ENCODE measurements at regions not wholly inside any gene's neighbourhood (a gene's known extent, or its start where the extent isn't known, plus 50 kb on each side); places are given as distances from the start of the nearest gene placed in this dataset.

DNA sequence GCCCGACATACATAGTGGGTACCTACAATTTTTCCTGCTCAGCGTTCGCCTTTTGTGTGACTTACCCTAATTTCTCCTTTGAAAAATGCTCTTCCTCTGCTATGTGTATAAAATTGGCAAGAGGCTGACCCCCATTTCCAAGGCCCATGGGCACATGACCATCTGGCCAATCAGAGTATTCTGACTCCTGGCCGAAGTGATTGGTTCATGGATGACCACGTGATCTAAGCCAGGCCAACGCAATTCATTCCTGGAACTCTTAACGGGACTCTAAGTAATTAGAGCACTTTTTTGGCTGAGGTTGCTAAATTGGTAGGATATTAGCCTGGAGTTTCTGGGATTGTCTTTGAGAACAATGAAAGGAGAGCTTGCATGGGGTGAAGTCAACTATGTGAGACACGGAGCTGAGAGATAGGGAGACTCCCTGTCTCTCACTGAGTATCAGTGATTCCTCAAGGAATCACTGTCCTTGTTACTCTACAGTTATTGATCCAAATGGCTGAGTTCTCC lies 110.1 kb upstream of the TBX3 start:
- DNase-seq: no peak

DNA sequence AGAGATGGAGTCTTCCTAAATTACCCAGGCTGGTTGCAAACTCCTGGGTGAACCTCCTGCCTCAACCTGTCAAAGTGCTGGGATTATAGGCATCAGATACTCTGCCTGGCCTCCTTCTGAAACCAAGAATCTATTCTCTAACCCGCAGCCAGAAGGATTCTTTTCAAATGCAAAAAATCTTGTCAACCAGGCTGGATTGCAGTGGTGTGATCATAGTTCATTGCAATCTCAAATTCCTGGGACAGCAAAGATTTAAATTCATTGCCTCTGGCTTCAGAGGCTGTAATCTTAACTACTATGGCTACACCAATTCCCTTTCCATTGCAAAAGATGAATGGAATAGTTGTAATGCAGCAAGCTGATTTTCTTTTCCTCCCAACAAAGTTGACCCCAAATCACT lies 106.3 kb upstream of the TBX3 start:
- DNase-seq: no peak

DNA sequence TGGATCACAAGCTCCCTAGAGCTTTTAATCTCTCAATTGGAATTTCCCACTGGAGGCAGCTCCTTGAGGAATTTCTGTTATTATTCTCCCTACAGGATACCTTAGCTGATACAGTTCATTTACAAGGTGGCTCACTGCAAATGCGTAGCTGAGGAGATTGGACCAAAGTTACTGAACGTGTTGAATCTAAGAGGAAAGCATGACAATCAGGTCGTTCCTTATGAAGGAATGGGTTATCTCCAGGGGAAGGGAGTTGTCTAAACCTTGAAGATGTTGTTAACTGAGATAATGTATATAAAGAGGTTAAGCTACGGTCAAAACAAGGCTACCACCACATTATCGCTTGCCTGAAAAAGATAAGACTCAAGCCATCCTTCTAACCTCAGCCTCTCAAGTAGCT lies 105.8 kb upstream of the TBX3 start:
- no peak for DNase-seq

- DNase-seq: no peak
These were observed 105.3 kb upstream of the TBX3 start for GRCh38 chr12:114789276-114789675.

DNA sequence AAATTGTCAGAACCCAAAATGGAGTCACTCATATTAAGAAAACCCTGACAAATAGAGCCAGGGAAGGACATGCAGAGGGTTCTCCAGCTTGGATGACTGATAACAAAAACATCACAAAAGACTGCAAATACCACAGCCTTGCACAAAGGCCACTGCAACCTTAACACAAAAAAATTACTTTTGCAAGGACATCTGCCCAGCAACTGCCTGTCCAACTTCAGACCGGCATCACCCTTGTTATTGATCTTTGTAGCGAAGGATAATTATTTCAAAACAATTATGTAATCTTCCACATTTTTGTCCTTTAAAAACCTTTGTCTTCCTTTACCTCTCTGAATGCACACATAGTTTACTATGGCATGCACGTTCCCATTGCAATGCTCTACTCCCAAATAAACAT lies 100.6 kb upstream of the TBX3 start:
- no peak for DNase-seq

- DNase-seq: no peak
These were observed 99.2 kb upstream of the TBX3 start for GRCh38 chr12:114783089-114783618.

DNA sequence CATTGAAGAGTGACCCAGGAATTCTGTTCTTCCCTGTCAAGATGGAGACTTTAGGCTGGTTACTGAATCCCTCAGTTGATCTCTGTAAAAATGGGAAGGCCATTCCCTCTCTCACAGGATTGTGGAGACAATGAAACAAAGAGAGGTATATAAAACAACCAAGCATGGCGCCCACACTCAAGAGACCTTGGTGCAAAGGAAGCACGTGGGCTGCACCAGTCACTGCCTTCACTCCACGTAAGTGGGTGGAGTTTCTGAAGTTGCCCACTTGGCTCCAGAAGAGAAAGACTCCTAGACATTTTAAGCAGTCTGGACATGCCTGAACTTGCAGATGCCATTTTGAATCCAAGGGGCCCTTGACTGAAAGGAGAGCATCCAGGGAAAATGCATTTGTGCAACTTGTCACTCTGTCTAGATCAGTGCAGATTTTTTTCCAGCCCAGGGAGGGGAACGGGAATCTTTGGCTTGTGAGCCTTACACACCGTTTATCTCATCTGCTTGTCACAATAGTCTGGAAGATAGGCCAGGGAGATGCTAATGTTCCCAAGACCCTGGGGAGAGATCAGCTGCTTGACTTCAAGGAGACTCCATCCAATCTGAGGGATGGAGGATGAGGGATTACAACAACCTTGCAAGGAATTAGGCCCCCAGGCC lies 96.9 kb upstream of the TBX3 start:
- no peak for DNase-seq

- DNase-seq: no peak
These were observed 95.7 kb upstream of the TBX3 start for GRCh38 chr12:114779647-114780046.

GRCh38 chr12:114779186-114779585 lies 95.2 kb upstream of the TBX3 start:
- no peak for DNase-seq

DNA sequence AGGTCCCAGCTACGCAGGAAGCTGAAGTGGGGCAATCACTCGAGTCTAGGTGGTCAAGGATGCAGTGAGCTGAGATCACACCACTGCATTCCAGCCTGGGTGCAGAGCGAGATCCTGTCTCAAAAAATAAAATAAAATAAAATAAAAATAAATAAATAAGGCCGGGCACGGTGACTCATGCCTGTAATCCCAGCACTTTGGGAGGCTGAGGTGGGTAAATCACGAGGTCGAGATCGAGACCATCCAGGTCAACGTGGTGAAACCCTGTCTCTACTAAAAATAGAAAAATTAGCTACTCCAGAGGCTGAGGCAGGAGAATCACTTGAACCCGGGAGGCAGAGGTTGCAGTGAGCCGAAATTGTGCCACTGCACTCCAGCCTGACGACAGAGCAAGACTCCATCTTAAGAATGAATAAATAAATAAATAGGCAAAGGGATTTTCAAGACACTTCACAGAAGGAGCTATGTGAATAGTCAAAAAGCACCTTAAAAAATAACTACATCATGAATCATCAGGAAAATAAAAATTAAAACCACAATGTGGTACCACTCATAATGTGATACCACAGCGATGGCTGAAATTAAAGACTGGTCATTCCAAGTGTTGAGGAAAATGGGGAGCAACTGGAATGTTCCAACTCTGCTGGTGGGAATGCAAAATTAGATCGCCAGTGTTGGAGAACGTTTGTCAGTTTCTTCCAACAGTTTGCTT lies 92.9 kb upstream of the TBX3 start:
- DNase-seq: no peak

- DNase-seq: no peak
These were observed 90.7 kb upstream of the TBX3 start for GRCh38 chr12:114774699-114775098.

- no peak for DNase-seq
These were observed 90.2 kb upstream of the TBX3 start for GRCh38 chr12:114774197-114774596.

DNA sequence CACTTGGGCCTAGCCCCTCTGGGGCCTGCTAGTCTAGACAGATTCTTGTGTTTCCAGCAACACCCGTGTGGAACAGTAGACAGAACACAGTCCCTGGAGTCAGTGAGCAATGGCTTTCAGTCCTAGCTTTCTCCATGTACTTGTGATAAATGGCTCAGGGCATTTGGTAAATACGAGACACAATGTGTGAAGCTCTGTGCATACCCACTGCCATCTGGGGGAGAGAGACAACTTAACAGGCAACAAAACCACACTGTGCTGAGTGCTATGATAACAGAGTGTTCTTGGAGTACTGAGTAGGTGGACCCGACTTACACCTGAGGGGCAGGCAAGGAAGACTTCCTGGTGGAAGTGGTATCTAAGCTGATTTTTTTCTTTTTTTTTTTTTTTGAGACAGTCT lies 86.3 kb upstream of the TBX3 start:
- DNase-seq: no peak

- DNase-seq: no peak
These were observed 85.7 kb upstream of the TBX3 start for GRCh38 chr12:114769634-114770033.

GRCh38 chr12:114767906-114768722 lies 84.1 kb upstream of the TBX3 start:
- no peak for DNase-seq

DNA sequence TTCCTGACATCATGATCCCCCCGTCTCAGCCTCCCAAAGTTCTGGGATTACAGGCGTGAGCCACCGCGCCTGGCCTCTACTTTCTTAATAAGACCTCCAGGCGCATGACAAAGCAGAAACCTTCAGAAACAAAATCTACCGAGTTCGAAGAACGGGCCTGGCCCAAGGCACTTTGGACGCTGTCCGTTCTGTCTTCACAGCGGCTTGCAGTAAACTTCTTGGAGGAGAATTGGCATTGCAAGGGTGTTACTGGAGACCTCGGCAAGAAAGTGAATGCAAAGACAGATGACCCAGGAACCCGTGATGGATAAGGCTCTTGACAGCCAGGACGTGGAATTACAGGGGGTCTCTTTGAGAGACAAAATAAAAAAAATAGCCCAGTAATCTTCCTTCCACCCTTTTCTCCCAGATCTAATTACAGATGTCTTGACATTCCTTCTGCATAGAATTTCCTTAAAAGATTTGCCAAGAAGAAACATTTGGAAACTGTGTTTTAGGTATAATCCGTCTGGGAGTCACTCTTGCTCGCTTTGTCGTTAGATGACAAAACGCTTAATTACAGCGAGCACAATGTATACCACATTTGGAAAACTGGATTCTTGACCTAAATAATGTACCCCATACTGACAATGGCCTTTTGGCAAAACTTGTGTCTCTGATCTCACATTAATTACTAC lies 83.2 kb upstream of the TBX3 start:
- DNase-seq: peak; percentile 48

GRCh38 chr12:114765960-114766691 lies 82.2 kb upstream of the TBX3 start:
- no peak for DNase-seq

GRCh38 chr12:114764510-114764909 lies 80.5 kb upstream of the TBX3 start:
- DNase-seq: no peak

GRCh38 chr12:114762490-114763110 lies 78.6 kb upstream of the TBX3 start:
- peak; percentile 41 for DNase-seq

DNA sequence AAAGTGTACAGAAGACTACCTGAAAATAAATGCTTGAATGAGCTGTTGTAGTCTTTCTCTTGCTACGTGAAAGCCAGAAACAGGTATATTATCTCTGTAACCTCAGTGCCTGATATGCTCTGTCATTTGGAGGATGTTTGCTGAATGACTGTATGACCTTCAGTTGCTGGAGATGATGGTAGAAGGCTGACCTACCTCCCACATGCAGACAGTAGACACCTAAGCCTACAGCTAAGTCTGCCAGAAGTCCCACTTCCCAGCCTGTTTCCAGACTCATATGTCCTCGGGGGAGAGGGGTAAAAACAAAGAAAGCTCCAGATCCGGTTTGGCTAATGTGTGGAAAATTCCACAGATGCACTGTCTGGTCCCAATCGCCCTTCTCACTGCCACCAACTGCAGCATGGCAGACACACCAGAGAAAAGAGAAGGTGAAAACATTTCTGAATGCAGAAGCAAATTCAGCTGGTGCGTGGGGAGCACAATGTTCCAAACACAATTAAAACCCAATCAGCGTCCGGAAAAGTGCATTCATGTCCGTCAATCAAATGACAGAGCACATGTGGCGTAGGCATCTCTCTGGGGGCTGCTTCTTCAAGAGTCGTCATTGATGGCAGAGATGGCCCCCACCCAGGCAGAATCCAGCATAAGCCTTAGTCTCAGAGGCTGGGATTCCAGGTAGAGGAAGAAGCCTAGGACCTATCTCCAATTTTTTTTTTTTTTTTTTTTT lies 76.3 kb upstream of the TBX3 start:
- no peak for DNase-seq

Measured in skin of body (tissue), 1 donor.